ENCODE measurements at regions not wholly inside any gene's neighbourhood (a gene's known extent, or its start where the extent isn't known, plus 50 kb on each side); places are given as distances from the start of the nearest gene placed in this dataset.
"Not testable (repeated sequence)": the region's sequence is repeated elsewhere in the genome, so short reads cannot be mapped to it uniquely, and the experiment has no call there.

DNA sequence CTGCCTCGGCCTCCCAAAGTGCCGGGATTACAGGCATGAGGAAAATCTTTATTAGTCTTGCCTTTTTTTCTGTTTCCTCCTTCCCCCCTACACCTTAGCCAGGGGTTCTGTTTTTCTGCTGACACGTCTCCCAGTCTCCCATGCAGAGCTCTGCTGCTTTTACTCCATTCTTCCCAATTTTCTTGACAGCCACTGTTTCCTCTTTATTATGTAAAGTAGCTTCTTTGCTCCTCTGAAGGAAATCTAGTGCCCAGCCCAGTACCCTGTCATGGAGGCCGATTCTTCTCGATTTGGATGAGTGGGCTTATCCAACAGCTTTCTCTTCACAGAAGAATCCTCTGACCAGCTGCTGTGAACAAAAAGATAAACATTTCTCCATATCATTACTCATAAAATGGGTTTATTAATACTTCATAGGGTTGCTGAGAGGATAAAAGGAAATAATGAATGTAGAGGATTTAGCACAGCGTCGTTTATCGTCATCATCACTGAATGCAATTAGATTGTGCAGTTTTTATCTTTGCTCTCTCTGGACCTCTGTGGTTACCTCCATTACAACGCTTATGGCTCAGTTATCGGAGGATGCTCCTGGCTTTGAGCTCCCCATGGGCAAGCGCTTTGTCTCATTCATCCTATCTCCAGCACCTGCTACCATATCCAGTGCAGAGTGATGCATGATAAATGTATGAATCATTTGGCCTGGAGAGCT, 375.6 kb upstream of the C11orf87 start:
- DNase-seq, result no peak

DNA sequence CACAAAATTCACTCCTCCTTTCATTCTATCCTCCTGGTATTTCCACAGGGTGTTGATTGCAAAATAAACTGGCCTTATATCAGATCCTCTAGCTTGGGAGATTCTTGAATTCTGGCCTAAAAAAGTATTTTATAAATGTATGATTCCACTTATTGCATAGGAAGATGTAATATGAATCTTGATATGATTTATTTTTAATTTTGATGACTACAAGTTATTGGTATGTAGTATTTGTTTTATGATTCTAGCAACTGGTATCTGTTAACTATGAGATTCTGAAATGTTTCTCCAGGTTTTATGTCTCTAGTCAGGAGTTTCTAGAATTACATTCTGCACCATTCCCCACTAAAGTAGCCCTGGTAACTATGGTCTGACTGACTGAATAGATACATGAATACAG, 373.9 kb upstream of the C11orf87 start:
- DNase-seq, result no peak

DNA sequence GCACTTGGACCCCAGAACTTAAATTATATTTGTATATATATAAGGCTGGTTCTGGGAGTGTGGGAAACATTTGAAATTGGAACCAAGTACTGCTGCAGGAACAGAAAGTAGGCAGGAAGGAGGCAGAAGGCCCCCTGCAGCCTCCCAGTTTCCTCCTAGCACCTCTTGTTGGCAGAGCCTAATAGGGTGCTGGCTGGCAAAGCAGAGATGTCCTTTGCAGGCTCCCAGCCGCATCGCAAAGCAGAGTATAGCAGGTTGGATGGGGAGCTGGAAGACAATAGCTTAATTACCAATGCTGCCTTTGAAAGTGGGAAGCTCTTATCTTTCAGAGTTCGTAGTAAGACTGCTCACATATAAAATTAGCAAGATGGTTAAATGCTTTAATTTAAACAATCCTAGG, 370.8 kb upstream of the C11orf87 start:
- DNase-seq, result no peak

DNA sequence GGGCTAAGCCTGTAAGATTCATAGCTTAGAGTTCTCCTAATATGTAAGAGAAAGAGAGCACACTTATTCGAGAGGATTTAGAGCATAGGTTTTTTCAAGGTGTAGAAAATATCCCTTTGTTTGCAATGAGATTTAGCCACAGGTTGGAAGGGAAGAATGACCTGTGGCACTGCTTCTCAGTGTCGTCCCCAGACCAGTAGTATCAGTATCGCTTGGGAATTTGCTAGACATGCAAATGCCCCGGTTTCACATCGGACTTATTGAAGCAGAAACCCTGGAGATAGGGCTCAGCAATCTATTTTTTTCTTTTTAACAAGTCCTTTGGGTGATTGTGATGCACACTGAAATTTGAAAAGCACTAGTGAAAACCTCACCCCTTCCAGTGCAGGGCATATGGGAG, 362.6 kb upstream of the C11orf87 start:
- DNase-seq, result no peak

DNA sequence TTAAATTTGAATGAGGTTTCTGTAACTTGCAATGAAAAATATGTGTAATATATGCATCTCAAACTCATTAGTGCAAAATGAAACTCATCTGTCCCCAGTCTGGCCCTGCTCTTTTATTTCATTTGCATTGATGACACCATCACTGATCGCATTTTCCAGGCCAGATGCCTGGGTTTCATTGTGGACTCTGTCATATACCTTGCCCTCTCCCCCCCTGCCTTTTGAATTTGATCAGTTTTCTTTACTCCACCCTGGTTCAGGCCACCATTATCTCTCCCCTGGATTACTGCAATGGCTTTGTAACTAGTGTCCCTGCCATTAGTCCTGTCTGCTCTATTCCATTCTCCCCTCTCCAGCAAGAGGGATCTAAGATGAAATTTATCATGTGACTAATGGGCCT, 360.6 kb upstream of the C11orf87 start:
- no peak for DNase-seq

DNA sequence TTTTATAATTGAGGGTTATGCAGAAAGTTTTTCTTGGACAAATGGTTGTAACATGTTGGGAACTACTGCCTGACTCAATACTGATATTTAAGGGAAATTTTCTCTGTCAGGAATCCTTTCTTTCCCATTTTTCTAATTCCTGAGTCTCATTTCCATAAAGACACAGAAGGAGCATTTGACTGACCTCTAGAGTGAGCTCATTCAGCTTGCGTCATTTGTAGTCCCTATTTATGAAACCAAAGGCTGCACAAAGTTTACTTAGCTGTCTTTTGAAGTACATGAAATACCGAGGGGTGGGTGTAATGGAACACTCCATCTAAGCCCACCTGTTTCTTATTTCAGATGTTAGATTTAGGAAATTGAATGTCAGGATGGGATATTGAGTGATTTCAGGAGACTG, 359.5 kb upstream of the C11orf87 start:
- no peak for DNase-seq

DNA sequence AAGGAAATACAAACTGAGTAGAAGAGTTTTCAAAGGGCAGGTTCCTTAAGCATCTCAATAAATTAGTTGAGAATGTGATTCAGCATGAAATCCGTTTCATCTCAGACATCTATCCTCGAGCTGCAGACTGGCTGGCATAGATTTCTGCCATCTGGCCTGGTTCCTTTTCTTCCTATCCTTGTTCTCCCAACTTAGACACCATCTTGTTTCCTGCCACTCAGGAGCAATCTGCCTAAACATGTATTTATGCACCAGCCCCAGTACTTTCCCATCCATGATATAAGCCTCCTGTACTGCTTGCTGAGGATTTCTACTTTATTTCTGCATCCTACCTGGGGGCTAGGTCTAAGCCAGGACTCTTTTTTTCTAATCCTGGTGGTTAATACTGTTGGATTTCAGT, 359.1 kb upstream of the C11orf87 start:
- DNase-seq, result no peak

DNA sequence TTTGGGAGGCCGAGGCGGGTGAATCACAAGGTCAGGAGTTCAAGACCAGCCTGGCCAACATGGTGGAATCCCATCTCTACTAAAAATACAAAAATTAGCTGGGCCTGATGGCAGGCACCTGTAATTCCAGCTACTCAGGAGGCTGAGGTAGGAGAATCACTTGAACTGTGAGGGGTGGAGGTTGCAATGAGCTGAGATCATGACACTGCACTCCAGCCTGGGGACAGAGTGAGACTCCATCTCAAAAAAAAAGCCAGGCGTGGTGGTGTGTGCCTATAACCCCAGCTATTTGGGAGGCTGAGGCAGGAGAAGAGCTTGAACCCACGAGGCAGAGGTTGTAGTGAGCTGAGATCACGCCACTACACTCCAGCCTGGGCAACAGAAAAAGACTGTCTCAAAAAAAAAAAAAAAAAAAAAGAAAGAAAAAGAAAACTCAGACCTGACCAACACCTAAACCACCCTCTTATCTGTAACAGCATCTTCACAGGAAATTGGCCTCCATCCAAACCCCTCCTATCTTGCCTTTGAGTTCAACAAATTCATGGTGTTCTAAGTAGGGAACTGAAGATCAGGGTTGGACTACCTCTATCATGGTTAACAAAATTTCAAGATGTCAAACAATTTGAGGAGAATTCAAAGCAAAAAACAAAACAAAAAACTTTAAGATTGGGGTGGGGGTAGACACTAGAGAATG, 357.2 kb upstream of the C11orf87 start:
- not testable (repeated sequence) for DNase-seq

DNA sequence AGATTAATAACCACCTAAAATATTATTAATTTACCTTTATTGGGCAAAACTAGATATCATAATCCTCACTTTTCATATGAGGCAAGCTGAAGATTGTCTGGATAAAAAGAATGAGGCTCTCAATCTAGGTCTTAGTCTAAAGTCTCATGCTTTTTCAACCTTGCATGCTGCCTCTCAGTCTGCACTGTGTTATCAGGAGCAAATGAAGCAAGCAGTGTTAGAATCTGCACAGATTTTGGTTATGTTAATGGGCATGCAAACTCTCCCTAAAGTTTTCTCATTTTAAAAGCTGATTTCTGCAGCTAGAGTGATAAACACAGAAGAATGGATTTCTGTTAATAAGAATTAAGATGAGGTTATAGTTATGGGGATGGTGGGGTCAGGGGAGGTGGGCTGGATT, 350.7 kb upstream of the C11orf87 start:
- DNase-seq, result no peak

DNA sequence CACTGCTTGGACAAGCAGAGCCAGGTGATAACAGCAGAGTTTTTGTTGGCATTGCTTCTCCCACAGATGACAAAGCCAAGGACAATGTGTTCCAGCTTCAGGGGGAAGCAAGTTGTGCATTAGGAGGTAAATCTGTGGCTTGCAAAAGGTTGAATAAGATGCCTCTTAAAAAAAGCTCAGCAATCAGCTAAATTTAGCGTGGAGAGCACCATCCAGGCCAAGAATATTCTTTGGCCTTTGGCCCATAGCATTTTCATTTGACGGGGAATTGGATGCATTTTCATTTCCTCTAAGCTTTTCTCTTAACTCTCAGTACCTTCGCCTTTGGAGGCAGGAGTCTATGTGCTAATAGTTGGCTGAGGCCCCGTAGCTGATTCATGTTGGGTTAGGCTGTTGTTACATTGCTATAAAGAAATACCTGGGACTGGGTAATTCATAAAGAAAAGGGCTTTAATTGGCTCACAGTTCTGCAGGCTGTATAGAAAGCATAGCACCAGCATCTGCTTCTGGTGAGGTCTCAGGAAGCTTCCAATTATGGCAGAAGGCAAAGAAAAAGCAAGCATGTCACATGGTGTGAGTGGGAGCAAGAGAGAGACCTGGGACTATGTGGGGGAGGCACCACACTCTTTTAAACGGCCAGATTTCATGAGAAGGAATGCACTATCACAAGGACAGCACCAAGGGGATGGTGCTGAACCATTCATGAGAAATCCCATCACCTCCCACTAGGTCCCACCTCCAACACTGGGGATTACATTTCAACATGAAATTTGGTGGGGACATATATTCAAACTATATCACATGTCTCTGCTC, 350.1 kb upstream of the C11orf87 start:
- DNase-seq, result no peak

DNA sequence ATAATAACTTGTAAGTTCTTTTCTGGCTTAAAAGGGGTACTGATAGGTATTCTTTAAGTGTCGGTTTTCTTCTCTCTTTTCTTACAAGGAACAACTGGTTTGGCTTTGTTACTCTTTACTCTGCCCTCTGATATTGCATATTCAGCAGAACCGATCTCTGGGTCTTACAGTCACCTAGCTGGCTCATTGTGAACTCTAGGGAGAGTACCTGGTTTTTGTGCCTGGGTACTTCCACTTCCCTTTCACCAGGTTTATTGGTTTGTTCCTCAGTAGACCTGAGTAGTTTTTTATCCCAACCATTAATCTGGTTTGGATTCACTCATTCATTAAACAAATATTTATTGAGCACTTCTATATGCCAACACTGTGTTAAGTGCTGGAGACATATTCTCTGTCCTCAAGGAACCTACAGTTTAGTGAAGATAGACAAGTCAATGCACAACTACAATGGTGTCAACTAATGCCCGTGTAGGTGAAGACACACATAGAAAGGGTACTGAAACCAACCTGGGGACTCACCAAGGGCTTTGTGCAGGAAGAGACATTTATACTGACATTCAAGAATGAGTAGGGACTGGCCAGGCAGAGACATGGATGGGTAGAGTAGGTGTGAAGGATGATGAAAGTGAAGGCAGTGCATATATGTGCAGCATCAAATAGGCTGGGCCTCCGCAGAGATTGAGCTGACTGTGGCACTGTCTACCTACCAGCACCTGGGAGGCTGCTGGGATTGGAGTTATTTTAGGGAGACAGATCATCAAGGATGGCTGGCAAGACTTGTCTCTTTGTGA, 348.8 kb upstream of the C11orf87 start:
- no peak for DNase-seq

DNA sequence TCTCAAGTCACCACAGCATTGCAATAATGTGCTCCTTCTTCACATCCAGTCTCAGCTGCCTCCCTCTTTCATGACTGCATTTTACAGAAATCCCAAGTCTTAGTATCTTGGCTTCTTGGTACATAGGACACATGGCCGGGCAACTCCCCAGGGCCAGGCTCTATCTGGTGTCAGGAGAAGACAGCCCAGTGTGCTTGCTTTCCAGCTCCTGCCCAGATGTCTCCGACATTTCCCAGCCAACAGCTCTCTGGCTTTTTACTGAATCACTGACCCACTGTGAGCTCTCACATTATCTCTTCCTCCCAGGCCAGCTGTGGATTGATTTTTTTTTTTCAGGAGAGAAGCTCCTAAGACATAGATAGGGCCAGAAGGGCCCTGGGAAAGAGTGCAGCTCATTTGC, 346.0 kb upstream of the C11orf87 start:
- DNase-seq, result no peak

DNA sequence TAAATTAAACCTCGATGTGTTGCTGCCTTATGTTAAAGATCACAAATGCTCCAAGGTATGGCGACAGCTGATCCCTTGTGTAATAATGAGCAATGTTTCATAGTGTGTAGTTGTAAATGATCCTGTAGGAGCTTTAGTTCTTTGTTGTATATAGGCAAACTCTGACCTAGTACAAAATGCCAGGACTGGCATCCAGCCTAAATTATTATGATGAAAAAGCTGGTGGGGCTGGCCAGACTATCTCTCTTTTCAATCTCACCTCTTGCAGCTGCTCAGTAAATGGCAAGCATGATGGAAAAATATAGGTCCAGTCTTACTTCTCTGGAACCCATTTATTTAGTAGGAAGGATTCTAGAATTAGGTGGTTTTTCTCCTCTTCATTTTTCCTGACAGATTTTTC, 345.1 kb upstream of the C11orf87 start:
- DNase-seq, result no peak

DNA sequence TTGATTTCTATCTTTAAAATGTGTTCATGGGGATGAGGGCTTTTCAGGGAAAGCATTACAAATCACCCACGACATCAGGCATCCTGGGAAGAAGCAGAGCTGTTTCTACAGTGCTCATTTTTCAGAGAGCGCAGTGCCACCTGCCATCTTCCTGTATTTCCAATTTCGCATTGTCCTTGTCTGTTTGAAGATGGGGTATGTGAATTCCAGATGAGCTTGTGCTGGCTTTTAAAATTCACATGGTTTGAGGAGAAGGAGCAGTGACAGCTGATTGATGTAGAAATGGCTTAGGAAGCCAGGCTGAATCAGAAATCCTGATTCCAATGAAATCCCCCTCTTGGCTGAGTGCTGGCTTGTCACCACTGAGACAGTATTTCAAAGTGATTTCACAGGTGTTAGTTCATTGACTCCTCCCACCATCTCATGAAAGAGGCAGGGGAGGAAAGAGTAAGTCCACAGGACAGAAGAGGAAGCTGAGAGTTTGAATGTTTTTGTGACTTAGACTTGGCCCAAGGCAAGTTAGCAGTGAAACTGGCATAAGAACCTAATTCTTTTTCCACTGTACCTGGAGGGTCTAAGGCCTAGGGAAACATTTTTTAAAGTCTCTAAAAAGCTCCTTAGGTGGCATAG, 344.6 kb upstream of the C11orf87 start:
- DNase-seq, result no peak

DNA sequence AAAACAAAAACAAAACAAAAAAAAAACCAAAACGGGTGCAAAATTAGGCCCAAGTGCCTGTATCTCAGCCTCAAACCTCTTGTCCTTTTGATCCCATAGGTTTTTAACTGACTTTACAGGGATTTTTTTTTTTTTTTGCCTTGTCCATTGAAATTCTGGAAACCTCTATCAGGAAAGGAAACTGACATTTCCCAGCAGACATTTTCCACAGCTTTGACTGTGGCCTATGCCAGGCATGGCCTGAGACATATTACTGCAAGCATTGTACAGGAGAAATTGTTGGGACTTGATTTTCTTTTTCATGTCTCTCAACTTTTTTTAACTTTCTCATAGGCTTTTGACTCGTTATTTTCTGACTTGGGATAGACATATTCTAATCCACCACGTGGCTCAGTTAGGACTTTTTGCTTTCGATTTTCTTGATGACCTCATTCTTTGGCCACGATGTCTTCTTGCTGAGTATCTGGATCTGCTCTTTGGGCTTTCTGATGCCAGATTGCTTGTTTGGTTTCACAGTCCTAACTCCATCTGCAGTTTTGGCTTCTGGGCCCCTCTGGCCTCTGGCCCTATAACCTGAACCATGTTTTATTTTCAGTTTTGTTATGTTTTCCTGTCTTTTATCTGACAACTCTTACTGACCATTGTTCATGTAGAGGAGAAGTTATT, 336.1 kb upstream of the C11orf87 start:
- no peak for DNase-seq

DNA sequence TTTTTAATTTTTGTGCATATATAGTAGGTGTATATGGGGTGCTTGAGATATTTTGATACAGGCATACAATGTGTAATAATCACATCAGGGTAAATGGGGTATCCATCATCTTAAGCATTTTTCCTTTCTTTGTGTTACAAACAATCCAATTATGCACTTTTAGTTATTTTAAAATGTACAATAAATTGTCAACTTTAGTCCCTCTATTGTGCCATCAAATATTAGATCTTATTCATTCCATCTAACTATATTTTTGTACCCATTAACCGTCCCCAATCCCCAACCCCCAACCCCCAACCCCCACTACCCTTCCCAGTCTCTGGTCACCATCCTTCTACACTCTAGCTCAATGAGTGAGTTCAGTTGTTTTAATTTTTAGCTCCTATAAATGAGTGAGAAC, 335.1 kb upstream of the C11orf87 start:
- no peak for DNase-seq

DNA sequence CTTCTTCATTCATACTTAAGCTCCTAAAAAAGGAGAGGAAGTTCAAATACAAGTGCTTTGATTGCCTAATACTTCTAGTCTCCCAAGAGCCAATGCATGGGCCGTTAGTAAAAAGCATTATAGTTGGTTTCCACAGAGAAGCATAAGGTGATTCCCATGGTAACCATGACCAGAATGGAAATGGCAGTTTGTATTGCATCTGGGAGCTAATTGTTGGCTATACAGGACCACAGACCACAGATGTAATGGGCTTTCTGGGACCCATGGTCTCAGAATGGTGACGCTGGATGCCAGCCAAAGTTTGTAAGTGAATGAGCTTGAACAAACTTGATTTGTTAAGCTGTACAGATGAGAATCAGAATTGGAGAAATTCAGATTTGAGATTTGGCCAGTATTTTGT, 333.9 kb upstream of the C11orf87 start:
- no peak for DNase-seq

DNA sequence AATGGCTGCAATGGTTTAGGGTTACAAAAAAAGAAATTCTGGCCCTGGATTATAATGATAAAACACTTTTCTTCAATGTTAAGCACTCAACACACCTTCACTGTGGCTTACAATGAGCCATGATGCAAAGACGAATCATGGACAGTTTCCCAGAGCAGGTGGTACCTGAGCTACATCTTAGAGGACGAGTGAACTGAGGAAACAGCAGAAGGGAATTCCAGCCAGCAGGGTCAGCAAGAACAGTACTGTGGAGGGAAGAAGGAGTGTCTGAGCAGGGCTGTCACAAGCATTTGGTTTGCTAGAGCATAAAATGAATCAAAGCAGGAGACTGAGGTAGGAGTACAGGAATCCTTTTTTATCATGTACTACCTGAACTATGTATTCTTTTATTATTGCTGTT, 332.8 kb upstream of the C11orf87 start:
- no peak for DNase-seq

DNA sequence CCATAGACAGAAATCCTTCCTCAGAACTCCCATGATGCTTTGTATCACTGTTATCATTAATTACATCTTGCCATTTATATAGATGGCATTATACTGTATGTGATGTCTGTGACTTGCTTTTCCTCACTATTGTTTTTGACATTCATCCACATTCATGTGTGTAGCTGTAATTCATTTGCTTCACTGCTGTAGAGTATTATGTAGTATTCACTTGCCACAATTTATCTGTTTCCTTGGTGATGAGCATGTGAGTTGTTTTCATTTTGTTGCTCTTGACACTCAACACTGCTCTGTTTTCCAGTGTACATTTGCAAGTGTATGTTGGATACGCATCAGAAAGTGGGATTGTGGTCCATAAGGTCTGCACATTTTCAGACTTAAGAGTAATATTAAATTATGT, 328.6 kb upstream of the C11orf87 start:
- no peak for DNase-seq

DNA sequence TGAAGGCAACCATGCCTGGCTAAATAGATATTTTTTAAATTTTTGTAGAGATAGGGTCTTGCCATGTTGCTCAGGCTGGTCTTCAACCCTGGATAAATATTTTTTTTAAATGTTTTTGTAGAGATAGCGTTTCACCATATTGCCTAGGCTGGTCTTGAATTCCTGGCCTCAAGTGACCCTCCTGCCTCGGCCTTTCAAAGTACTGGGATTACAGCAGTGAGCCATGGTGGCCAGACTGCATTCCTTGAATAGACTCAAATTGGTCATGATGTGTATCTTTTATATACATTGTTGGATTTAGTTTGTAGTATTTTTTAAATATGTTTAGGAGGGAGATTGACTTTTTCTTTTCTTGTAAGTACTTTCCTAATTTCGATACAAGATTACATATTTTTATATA, 325.7 kb upstream of the C11orf87 start:
- no peak for DNase-seq

DNA sequence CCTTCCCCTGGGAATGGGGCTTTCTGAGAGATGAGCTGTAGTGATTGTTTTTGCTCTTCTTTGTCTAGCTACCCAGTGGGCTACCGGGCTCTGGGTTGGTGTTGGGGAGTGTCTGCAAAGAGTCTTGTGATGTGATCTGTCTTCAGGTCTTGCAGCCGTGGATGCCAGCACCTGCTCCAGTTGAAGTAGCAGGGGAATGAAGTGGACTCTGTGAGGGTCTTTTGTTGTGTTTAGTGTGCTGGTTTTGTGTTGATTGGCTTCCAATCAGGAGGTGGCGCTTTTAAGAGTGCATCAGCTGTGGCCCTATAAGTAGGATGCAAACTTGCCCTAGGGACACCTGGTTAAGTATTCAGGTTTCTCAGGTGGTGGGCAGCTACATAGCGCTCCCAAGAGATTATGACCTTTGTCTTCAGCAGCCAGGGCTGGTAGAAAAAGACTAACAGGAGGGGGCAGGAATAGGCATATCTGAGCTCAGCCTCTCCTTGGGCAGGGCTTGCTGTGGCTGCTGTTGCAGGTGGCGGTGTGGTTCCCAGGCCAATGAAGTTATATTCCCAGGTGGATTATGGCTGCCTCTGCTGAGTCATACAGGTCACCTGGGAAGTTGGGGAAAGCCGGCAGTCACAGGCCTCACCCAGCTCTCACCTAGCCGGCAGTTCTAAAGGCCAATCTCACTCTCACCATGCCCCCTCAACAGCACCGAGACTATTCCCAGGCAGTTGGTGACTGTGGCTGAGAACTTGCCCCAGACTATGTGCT, 315.7 kb upstream of the C11orf87 start:
- DNase-seq, result no peak

Measured in NCI-H524 treated with DMSO at 0.1 percent for 48 hours (cell line).